ENCODE measurements at regions not wholly inside any gene's neighbourhood (a gene's known extent, or its start where the extent isn't known, plus 50 kb on each side); places are given as distances from the start of the nearest gene placed in this dataset.

DNA sequence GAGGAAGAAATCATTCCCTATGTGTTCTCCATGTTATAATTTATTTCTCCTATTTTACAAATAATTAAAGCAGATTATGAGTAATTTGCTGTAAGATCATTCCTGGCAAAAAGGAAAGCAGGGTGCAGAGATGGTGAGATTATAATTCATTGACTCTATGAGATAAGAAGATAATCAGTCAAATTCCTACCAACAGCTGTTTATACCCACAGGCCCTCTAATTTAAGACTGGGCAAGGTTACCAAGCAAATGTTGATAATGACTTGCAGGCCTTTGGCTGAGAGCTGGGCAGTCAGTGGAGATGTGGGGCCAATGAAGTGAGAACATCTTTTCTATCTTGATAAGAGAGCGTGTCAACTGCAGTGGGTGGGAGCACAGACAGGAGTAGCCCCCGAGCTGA is 222.7 kb downstream of the ICE1 start:
- Histone ChIP-seq H3K4me1 (ENCODE audit: insufficient read depth, low read length) (no peaks in the 10 kb centered on the region), H2AFZ (ENCODE audit: low read length) (no peak overlapping the region), H4K20me1 (ENCODE audit: low read length) (no peaks in the 10 kb centered on the region), H3K79me2 (ENCODE audit: low read length) (no peaks in the 10 kb centered on the region), H3K36me3 (ENCODE audit: low read depth, low read length) (no peaks in the 10 kb centered on the region), H3K9me3 (ENCODE audit: low read length) (no peaks in the 10 kb centered on the region), H3K4me2 (ENCODE audit: low read length) (no peak overlapping the region), H3K27me3 (ENCODE audit: low read length) (peaks cover 97% of the 10 kb centered on the region), H3K9me2 (replicated peaks; ENCODE audit: low read length) (no peaks in the 10 kb centered on the region), H3K27ac (ENCODE audit: low read length) (no peak overlapping the region), H3K9ac (ENCODE audit: low read length) (no peak overlapping the region), H3F3A (ENCODE audit: low read length, unreplicated experiment) (no peaks in the 10 kb centered on the region), H3K4me3 (ENCODE audit: low read length) (no peak overlapping the region)
- BruUV-seq (replicated peaks), result no TSS peak
- intact Hi-C loops (cut with micrococcal nuclease), result no loop called here
- TF ChIP-seq EZH2 (IDR thresholded peaks at IDR 0.05; ENCODE audit: low read length, unreplicated experiment), result no peak
- no peak for TF ChIP-seq EZH2phosphoT487 (IDR thresholded peaks at IDR 0.05; ENCODE audit: borderline replicate concordance, low read length)
- TF ChIP-seq, protein P1, sequence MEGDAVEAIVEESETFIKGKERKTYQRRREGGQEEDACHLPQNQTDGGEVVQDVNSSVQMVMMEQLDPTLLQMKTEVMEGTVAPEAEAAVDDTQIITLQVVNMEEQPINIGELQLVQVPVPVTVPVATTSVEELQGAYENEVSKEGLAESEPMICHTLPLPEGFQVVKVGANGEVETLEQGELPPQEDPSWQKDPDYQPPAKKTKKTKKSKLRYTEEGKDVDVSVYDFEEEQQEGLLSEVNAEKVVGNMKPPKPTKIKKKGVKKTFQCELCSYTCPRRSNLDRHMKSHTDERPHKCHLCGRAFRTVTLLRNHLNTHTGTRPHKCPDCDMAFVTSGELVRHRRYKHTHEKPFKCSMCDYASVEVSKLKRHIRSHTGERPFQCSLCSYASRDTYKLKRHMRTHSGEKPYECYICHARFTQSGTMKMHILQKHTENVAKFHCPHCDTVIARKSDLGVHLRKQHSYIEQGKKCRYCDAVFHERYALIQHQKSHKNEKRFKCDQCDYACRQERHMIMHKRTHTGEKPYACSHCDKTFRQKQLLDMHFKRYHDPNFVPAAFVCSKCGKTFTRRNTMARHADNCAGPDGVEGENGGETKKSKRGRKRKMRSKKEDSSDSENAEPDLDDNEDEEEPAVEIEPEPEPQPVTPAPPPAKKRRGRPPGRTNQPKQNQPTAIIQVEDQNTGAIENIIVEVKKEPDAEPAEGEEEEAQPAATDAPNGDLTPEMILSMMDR (conservative IDR thresholded peaks at IDR 0.05; ENCODE audit: low read depth, low read length), result no peak
- no peak for DNase-seq
- POLR2A ChIA-PET (ENCODE audit: unreplicated experiment), result no interaction called here
- CTCF ChIA-PET, result no interaction called here
- no peak for ATAC-seq

DNA sequence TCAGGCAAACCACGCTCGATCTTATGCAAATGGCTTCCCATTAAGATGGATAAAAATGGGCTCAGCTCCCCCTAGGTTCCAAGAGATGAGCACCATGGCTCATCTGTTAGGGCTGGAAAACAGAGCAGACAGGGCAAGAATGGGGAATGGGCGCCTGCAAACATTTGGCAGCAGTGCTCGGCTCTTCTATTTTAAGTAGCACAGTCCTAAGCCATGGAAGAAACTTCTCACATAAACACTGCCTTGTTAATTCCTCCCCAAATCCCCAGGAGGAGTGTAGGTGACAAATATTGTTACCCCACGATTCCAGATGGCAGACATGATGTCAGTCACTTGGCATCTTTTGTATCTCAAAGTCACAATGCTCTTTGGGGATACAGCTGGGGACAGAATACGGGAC is 221.8 kb downstream of the ICE1 start:
- Histone ChIP-seq H3K9me2 (replicated peaks; ENCODE audit: low read length) (no peaks in the 10 kb centered on the region), H3K27ac (ENCODE audit: low read length) (no peak overlapping the region), H3K79me2 (ENCODE audit: low read length) (no peaks in the 10 kb centered on the region), H3F3A (ENCODE audit: low read length, unreplicated experiment) (no peaks in the 10 kb centered on the region), H3K4me2 (ENCODE audit: low read length) (no peak overlapping the region), H3K9ac (ENCODE audit: low read length) (no peak overlapping the region), H3K4me1 (ENCODE audit: insufficient read depth, low read length) (no peaks in the 10 kb centered on the region), H2AFZ (ENCODE audit: low read length) (no peak overlapping the region), H3K36me3 (ENCODE audit: low read depth, low read length) (no peaks in the 10 kb centered on the region), H3K27me3 (ENCODE audit: low read length) (peaks cover 97% of the 10 kb centered on the region), H3K9me3 (ENCODE audit: low read length) (no peaks in the 10 kb centered on the region), H3K4me3 (ENCODE audit: low read length) (no peak overlapping the region), H4K20me1 (ENCODE audit: low read length) (no peaks in the 10 kb centered on the region)
- TF ChIP-seq, protein P1 (conservative IDR thresholded peaks at IDR 0.05; ENCODE audit: low read depth, low read length), result no peak
- TF ChIP-seq EZH2 (IDR thresholded peaks at IDR 0.05; ENCODE audit: low read length, unreplicated experiment) (no peak), EZH2phosphoT487 (IDR thresholded peaks at IDR 0.05; ENCODE audit: borderline replicate concordance, low read length) (no peak)
- BruUV-seq (replicated peaks), result no TSS peak
- intact Hi-C loops (cut with micrococcal nuclease), result no loop called here
- POLR2A ChIA-PET (ENCODE audit: unreplicated experiment), result no interaction called here
- CTCF ChIA-PET, result no interaction called here
- DNase-seq, result no peak
- no peak for ATAC-seq

GRCh38 chr5:5643481-5643880 is 221.0 kb downstream of the ICE1 start:
- Histone ChIP-seq H3F3A (ENCODE audit: low read length, unreplicated experiment) (no peaks in the 10 kb centered on the region), H3K9me3 (ENCODE audit: low read length) (no peaks in the 10 kb centered on the region), H3K9me2 (replicated peaks; ENCODE audit: low read length) (no peaks in the 10 kb centered on the region), H3K4me1 (ENCODE audit: insufficient read depth, low read length) (no peaks in the 10 kb centered on the region), H4K20me1 (ENCODE audit: low read length) (no peaks in the 10 kb centered on the region), H3K9ac (ENCODE audit: low read length) (no peak overlapping the region), H3K27me3 (ENCODE audit: low read length) (peaks cover 97% of the 10 kb centered on the region), H3K27ac (ENCODE audit: low read length) (no peak overlapping the region), H3K4me2 (ENCODE audit: low read length) (no peak overlapping the region), H3K4me3 (ENCODE audit: low read length) (no peak overlapping the region), H2AFZ (ENCODE audit: low read length) (no peak overlapping the region), H3K79me2 (ENCODE audit: low read length) (no peaks in the 10 kb centered on the region), H3K36me3 (ENCODE audit: low read depth, low read length) (no peaks in the 10 kb centered on the region)
- TF ChIP-seq EZH2phosphoT487 (IDR thresholded peaks at IDR 0.05; ENCODE audit: borderline replicate concordance, low read length) (no peak), EZH2 (IDR thresholded peaks at IDR 0.05; ENCODE audit: low read length, unreplicated experiment) (no peak)
- TF ChIP-seq, protein P1 (conservative IDR thresholded peaks at IDR 0.05; ENCODE audit: low read depth, low read length), result no peak
- DNase-seq, result no peak
- intact Hi-C loops (cut with micrococcal nuclease), result no loop called here
- no TSS peak for BruUV-seq (replicated peaks)
- no peak for ATAC-seq
- ChIA-PET CTCF (no interaction called here), POLR2A (ENCODE audit: unreplicated experiment) (no interaction called here)

All from PC-3 (cell line).